GM21360 (cell line): ENCODE measurements at regions not wholly inside any gene's neighbourhood (a gene's known extent, or its start where the extent isn't known, plus 50 kb on each side); places are given as distances from the start of the nearest gene placed in this dataset.

Experiments
- ATAC-seq: cut with Tn5 transposase; IDR thresholded peaks from one replicate; pipeline ENCODE4 v1.9.1; 2021; ENCODE audit warnings: mild to moderate bottlenecking, moderate library complexity; ENCODE audit not compliant: unreplicated experiment

GRCh38 chr11:91263496-91264365 is 960.9 kb upstream of the FAT3 start:
- no peak for ATAC-seq

- no peak for ATAC-seq
Measured at GRCh38 chr11:91261513-91261912, 963.1 kb upstream of the FAT3 start.

GRCh38 chr11:91258876-91259275 is 965.7 kb upstream of the FAT3 start:
- no peak for ATAC-seq

GRCh38 chr11:91257667-91258066 is 967.0 kb upstream of the FAT3 start:
- no peak for ATAC-seq

- peak; percentile 79 for ATAC-seq
Measured at GRCh38 chr11:91248199-91248807, 976.3 kb upstream of the FAT3 start.

GRCh38 chr11:91247009-91247735 is 977.4 kb upstream of the FAT3 start:
- ATAC-seq = no peak

- no peak for ATAC-seq
Measured at GRCh38 chr11:91244912-91245311, 979.7 kb upstream of the FAT3 start.

- ATAC-seq = no peak
Measured at GRCh38 chr11:91243630-91244029, 981.0 kb upstream of the FAT3 start.

- no peak for ATAC-seq
Measured at GRCh38 chr11:91243051-91243450, 981.6 kb upstream of the FAT3 start.

GRCh38 chr11:91241226-91241625 is 983.4 kb upstream of the FAT3 start:
- ATAC-seq = no peak

- ATAC-seq = no peak
Measured at GRCh38 chr11:91239359-91239758, 985.3 kb upstream of the FAT3 start.

- no peak for ATAC-seq
Measured at GRCh38 chr11:91231226-91231625, 993.4 kb upstream of the FAT3 start.

- ATAC-seq = no peak
Measured at GRCh38 chr11:91230647-91231046, 994.0 kb upstream of the FAT3 start.

GRCh38 chr11:91222830-91223229 is 1000.0 kb upstream of the CHORDC1 start:
- ATAC-seq = no peak

- no peak for ATAC-seq
Measured at GRCh38 chr11:91220476-91221202, 997.8 kb upstream of the CHORDC1 start.

- ATAC-seq = no peak
Measured at GRCh38 chr11:91219535-91219934, 996.7 kb upstream of the CHORDC1 start.

GRCh38 chr11:91209751-91210150 is 986.9 kb upstream of the CHORDC1 start:
- no peak for ATAC-seq

GRCh38 chr11:91209306-91209705 is 986.5 kb upstream of the CHORDC1 start:
- ATAC-seq = no peak

GRCh38 chr11:91199866-91200265 is 977.0 kb upstream of the CHORDC1 start:
- ATAC-seq = no peak

- ATAC-seq = no peak
Measured at GRCh38 chr11:91194546-91194945, 971.7 kb upstream of the CHORDC1 start.

GRCh38 chr11:91188484-91188883 is 965.6 kb upstream of the CHORDC1 start:
- no peak for ATAC-seq
